ENCODE measurements at regions not wholly inside any gene's neighbourhood (a gene's known extent, or its start where the extent isn't known, plus 50 kb on each side); places are given as distances from the start of the nearest gene placed in this dataset.
"Not testable (repeated sequence)": the region's sequence is repeated elsewhere in the genome, so short reads cannot be mapped to it uniquely, and the experiment has no call there.

DNA sequence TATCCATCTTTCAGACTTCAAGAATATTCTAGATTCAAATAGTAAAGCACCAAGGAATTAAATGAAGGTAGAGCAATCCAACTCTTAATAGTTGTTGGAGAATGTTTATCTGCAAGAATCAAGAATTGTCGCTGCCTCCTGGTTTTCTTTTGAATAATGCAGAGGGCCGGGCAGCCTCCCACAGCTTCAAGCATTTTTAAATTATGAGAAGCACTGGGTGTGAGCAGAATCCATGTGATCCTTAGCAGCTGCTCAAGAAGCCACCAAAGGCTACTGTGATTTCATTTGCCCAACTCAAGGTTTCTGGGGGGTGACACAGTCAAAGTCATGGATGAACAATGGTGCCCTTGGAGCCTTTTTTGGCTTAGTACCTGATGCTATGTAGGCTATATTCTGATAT lies 374.9 kb downstream of the BCL2L11 start:
- not testable (repeated sequence) for TF ChIP-seq EZH2 (IDR thresholded peaks at IDR 0.05; ENCODE audit: insufficient read depth, poor library complexity, severe bottlenecking); EZH2phosphoT487 (IDR thresholded peaks at IDR 0.05; ENCODE audit: insufficient read depth, low read depth)

Data from GM23248 (cell line).